ENCODE measurements at regions not wholly inside any gene's neighbourhood (a gene's known extent, or its start where the extent isn't known, plus 50 kb on each side); places are given as distances from the start of the nearest gene placed in this dataset.

DNA sequence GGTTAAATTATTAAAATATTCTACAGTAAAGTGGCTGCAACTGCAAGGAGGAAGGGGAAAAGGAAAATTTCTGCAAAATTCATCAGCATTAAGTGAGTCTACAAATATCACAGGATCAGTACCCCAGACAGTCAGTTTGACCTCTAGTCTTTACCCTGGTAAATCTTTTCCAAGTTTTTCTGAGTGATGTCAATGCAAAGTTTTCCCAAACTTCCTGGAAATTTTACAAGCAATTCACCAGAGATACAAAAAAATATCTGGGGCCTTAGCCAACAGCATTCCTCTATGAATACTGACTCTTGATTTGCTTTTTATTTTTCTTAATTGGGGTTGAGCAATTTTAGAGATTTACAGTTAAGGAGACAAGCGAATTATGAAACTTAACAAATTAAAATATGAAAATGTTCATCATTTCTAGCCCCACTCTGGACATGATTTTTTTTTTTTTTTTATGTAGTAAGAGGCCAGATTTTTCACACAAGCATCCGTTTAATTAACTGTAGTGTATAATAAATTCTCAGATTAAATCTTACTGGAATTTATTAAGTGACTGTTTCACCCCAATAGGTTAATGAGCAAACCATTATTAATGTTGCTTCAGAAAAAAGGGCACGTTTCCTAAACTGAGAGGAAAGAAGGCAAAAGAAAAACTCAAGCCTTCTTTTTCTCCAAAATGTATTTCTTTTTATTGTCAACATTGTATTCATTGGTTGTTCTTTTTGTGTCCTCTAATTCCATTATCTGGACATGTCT is 539.5 kb upstream of the FZD8 start:
- TF ChIP-seq, protein P1, sequence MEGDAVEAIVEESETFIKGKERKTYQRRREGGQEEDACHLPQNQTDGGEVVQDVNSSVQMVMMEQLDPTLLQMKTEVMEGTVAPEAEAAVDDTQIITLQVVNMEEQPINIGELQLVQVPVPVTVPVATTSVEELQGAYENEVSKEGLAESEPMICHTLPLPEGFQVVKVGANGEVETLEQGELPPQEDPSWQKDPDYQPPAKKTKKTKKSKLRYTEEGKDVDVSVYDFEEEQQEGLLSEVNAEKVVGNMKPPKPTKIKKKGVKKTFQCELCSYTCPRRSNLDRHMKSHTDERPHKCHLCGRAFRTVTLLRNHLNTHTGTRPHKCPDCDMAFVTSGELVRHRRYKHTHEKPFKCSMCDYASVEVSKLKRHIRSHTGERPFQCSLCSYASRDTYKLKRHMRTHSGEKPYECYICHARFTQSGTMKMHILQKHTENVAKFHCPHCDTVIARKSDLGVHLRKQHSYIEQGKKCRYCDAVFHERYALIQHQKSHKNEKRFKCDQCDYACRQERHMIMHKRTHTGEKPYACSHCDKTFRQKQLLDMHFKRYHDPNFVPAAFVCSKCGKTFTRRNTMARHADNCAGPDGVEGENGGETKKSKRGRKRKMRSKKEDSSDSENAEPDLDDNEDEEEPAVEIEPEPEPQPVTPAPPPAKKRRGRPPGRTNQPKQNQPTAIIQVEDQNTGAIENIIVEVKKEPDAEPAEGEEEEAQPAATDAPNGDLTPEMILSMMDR (IDR thresholded peaks at IDR 0.05; ENCODE audit: low read depth, low read length, missing control alignments): no peak
- in situ Hi-C loops (cut with HindIII; ENCODE audit: low sequenced_read_pairs): no loop called here
- no peak for DNase-seq (ENCODE audit: low read depth)
- H3K4me3 ChIP-seq (ENCODE audit: low read depth, low read length): no peak overlapping the region

DNA sequence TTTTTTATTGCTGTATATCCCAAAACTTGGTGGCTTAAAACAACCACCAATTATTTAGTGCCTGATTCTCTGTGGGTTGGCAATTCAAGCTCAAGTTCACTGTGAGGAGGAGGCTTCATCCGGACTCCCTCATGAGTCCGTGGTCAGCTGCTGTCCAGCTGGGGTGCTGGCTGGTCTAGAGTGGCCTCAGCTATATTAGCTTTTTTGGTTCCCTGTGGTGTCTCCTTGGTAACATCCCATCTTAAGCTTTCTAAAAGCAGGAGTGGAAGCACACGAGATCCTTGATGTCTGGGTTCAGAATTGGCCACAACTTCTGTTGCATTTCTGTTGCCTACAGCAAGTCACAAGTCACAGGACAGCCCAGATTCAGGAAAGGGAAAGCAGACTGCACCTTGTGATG is 536.5 kb upstream of the FZD8 start:
- no peak for DNase-seq (ENCODE audit: low read depth)
- no peak overlapping the region for H3K4me3 ChIP-seq (ENCODE audit: low read depth, low read length)
- TF ChIP-seq, protein P1 (IDR thresholded peaks at IDR 0.05; ENCODE audit: low read depth, low read length, missing control alignments): no peak
- in situ Hi-C loops (cut with HindIII; ENCODE audit: low sequenced_read_pairs): no loop called here

DNA sequence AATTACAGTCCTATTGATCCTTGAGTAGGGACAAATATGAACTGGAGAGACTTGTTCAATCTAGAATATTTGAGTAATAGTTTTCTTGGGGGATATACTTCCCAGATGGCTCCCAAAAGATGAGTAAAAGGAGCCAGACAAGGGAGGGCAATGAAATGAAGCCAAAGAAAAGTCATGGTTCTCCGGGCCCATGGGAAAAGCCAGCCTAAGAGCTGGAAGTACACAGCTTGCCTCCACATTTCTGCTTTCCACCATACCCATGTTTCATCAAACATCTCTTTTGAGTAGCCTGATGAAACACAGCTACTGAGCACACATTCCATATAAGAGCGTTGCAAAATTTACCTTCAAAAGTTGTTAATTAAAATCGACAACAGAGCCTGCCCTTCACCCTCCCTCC is 535.0 kb upstream of the FZD8 start:
- H3K4me3 ChIP-seq (ENCODE audit: low read depth, low read length): no peak overlapping the region
- in situ Hi-C loops (cut with HindIII; ENCODE audit: low sequenced_read_pairs): no loop called here
- TF ChIP-seq, protein P1 (IDR thresholded peaks at IDR 0.05; ENCODE audit: low read depth, low read length, missing control alignments): no peak
- no peak for DNase-seq (ENCODE audit: low read depth)

DNA sequence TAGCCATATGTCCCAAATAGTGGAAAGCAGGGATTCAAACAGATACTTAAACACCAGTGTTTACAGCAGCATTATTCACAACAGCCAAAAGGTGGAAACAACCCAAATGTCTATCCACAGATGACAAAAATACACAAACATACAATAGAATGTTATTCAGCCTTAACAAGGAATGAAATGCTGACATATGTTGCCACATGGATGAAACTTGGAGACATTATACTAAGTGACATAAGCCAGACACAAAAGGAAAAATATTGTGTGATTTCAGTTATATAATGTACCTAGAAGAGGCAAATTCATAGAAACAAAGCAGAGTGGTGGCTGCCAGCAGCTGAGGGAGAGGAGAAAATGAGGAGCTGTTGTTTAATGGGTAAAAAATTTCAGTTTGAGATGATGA is 533.9 kb upstream of the FZD8 start:
- DNase-seq (ENCODE audit: low read depth): no peak
- H3K4me3 ChIP-seq (ENCODE audit: low read depth, low read length): no peak overlapping the region
- TF ChIP-seq, protein P1 (IDR thresholded peaks at IDR 0.05; ENCODE audit: low read depth, low read length, missing control alignments): no peak
- in situ Hi-C loops (cut with HindIII; ENCODE audit: low sequenced_read_pairs): no loop called here

DNA sequence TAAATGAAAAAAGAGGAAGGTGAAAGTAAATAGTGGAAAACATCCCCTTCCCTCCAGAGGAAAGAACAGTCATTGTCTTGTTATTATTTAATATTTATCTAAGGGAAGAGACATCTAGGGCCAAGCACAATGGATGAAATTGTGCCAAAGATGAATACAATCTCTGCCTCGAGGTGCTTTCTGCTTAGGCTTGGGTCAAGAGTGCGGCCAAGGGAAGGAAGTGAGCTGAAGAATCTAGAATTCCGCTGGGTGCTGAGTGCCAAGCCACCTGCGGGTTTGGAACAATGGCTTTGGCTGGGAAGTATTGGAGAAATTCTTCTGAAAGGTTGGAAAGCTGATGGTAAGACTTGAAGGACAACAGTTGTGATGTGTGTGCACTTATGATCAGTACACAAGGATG is 531.3 kb upstream of the FZD8 start:
- no peak overlapping the region for H3K4me3 ChIP-seq (ENCODE audit: low read depth, low read length)
- TF ChIP-seq, protein P1 (IDR thresholded peaks at IDR 0.05; ENCODE audit: low read depth, low read length, missing control alignments): no peak
- in situ Hi-C loops (cut with HindIII; ENCODE audit: low sequenced_read_pairs): no loop called here
- peak; percentile 37 for DNase-seq (ENCODE audit: low read depth)

DNA sequence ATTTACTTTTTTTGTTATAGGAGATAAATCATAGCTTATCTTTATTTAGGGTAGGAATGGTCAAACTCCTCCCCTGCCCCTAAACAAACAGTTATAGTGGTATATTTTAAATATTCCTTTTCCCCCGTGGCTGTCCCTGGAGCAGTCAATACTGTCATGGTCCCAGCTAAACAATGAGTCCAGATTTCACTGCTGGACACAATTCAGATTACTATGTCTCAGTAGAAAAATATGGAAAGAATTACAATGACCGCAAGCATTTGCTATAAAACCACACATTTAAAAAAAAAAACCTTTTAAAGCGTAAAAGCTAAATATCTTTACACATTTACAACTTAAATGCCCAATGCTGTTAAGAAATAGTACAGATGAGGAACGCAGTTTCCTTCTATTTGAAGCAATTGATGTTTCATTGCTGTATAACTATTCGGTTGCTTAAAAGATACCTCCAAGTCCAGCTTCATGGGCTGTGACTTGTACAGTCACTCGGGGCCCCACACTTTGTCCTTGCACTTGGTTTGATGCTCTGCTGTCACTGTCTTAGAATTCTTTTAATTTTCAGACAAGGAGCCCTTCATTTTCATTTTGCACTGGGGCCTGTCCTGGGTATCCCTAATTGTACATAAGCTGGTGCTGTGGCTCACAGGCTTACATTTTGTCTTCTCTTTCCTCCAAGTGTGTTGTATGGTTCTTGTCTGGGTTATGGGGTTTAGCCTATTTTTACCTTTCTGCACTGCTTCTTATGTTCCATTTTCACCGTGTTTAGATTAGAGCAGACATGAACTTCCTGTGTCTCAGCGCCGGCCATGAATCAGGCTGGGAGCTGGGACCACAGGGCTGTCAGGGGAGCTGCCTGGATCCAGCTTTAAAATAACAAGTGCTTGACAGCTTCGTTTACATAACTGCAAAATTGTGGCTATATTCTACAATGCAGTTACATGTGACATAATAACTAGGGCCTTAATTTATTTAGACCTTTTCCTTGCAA is 530.2 kb upstream of the FZD8 start:
- peak; percentile 73 for DNase-seq (ENCODE audit: low read depth)
- TF ChIP-seq, protein P1 (IDR thresholded peaks at IDR 0.05; ENCODE audit: low read depth, low read length, missing control alignments): no peak
- H3K4me3 ChIP-seq (ENCODE audit: low read depth, low read length): no peak overlapping the region
- in situ Hi-C loops (cut with HindIII; ENCODE audit: low sequenced_read_pairs): no loop called here

All from astrocyte of the cerebellum (primary cell).